ENCODE measurements at regions not wholly inside any gene's neighbourhood (a gene's known extent, or its start where the extent isn't known, plus 50 kb on each side); places are given as distances from the start of the nearest gene placed in this dataset.
"Not testable (repeated sequence)": the region's sequence is repeated elsewhere in the genome, so short reads cannot be mapped to it uniquely, and the experiment has no call there.

DNA sequence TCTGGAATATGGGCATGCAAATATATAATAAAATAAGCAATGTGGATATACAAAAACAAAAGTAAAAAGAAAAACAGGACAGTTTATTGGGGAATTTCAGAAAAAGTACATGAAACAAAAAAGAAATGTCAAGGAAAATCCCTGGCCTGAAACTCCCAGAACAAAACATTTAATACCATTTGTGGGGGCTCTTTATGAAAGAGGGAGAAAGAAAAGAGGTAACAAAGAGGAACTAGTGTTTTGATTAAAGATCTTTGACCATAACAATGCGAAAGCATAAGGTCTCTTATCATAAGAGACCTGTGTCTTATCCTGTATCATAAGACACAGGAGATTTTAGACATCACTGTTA is 88.6 kb upstream of the ARID1B start:
- DNase-seq (ENCODE audit: low read depth): no peak

DNA sequence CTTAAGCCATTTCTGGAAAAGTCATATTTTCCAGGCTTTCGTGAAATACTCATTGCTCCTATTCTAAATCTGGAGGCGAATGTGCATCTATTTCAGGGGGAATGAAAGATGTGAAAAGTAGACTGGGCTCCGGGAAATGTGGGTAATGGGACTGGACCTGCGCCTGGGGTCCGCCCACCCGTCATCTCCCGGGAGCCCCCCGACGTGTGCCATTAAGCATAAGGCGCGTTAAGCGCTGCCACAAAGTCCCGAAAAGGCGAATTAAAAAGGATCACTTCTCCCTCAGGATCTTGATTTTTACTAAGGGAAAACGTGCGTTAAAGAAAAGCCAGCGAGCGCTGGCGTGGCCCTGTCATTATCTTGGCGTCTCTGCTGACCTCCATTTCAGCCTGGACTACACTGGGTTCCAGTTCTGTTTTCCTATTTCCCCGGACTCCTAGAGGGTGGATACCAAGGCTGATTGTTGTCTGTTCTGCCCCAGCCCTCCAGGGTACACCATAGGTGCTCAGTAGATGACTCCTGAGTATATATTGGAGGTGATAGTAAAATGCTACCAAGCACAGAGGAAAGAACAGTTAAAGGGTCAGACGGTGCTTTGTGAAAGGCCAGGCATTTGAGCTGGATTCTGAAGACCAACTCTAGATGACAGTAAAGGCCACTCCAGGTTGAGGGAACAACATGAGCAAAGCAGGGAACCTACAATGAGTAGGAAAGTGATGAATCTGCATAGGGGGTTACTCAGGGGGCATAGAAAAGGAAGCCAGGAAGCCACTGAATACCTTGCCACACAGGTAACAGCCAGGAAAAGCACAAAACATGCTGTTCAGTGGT is 89.2 kb upstream of the ARID1B start:
- DNase-seq (ENCODE audit: low read depth): peak; percentile 27

DNA sequence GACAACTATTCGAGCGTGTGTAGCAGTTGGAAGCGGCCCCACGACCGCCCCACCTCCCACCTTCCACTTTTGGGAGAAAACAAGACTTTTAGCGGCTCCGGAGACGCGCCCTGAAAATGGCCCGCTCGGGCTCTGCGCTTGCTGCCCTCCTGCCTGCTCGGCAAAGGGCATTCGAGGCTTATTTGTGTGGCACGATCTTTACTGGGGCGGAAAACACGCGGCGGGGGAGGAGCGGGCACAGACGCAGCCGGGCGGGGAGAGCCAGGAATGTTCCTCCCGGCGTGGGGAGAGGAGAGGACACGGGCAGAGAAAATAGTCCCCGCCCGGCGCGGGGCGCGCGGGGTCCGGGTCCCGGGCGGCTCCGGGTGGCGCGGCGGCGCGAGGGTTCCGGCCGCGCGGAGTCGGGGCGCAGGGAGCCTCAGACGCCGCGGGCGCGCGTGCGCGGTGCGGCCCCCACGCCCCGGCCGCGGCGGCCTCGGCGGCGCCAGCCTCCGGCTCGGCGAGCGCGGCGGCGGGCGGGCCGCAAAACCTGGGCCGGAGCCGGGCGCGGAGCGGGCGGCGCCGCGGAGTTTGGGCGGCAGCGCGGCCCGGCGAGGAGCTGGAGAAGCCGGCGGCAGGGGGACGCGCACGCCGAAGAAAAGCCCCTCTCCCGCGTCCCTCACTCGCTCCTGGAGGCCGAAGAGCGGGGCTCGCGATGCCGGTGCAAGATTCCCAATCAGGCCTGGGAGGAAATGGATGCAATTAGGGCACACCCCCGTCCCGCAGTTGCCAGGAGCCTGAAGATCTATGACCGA is 90.0 kb upstream of the ARID1B start:
- peak; percentile 83 for DNase-seq (ENCODE audit: low read depth)

DNA sequence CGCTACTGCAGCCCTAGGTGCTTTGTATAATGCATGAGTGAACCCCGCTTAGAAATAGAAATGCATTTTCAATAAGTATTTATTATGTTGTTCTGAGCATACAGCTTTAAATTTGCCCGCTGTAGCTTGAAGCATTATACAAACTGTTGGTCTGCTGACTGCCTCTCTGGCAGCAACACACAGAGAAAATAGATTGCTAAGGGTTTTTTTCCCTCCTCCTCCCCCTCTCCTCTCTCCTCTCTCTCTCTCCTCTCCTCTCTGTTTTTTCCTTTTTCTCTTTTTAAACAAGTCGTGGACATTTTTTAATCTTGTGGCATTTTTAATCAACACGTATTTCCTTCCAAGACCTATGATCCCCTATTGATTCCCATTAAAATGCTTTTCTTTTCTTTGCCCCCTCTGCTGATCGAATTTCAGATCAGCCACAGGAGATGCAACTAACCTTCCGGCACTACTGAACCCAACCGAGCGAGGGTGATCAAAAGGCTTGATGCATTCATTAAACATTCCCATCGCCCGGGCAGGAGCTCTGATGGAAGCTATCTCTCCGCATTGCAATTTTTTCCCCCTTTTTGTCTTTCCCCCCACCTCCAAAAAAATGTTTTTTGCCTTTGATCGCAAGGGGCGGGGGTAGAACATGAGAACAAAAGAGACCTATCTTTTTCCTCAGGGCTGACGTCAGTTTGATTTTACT is 90.7 kb upstream of the ARID1B start:
- peak; percentile 70 for DNase-seq (ENCODE audit: low read depth)

DNA sequence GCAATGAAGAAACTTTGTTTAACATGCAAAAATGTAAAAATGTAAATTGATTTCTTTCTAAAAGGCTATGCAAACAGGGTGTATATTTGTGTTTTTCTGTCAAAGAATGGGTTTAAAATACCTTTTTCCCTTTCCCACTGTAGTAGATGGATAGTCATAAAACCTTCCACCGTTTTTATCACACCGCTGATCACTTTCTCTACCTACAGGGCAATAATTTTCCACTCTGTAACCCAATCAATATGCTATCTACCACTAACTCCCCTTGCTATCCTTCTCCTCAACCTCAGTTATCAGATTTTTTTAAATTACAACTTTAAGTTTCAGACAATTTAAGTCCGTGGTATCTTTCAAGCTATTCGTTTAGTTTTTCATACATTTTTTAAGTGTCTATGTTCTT is 91.4 kb upstream of the ARID1B start:
- no peak for DNase-seq (ENCODE audit: low read depth)

DNA sequence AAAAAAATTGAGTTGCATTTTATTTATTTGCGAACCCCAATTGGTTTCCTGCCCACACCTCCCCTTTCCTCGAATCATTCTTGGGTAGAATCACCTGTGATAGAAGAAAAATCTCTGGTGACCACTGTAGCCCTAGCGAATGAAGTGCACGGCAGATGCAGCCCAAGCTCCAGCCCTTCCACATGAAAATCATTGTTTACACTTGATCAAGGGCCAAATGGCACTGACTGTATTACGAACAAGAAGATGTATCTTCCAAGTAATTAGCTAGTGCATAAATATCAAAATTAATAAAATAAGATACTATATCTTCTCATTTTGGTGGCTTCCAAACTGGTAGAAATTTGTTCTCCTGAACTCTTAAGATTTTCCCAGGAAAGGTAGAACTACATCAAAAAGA is 93.4 kb upstream of the ARID1B start:
- no peak for DNase-seq (ENCODE audit: low read depth)

DNA sequence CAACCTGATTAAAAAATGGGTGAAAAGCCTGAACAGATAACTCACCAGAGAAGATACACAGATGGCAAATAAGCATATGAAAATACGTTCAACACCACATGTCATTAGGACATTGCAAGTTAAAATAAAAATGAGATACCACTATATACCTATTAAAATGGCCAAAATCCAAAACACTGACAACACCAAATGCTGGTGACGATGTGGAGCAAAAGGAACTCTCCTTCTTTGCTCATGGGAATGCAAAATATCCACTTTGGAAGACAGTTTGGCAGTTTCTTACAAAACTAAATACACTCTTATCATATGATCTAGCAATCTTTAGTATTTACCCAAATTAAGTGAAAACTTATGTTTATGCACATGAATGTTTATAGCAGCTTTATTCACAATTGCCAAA is 100.5 kb upstream of the ARID1B start:
- DNase-seq (ENCODE audit: low read depth): no peak

DNA sequence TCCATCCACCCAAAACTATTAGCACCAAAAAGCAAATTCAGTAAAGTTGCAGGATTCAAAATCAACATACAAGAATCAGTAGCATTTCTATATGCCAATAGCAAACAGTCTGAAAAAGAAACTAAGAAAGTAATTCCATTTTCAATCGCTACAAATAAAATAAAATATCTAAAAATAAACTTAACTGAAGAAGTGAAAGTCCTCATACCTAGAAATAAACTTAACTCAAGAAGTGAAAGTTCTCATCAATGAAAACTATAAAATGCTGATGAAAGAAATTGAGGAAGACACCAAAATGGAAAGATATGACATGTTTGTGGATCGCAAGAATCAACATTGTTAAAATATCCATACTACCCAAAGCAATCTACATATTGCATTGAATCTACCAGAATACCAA is 103.0 kb upstream of the ARID1B start:
- no peak for DNase-seq (ENCODE audit: low read depth)

DNA sequence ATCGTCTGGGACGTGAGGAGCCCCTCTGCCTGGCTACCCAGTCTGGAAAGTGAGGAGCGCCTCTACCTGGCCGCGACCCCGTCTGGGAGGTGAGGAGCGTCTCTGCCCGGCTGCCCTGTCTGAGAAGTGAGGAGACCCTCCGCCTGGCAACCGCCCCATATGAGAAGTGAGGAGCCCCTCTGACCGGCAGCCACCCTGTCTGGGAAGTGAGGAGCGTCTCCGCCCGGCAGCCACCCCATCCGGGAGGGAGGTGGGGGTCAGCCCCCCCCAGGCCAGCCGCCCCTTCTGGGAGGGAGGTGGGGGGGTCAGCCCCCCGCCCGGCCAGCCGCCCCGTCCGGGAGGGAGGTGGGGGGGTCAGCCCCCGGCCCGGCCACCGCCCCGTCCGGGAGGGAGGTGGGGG is 107.1 kb upstream of the ARID1B start:
- not testable (repeated sequence) for DNase-seq (ENCODE audit: low read depth)

DNA sequence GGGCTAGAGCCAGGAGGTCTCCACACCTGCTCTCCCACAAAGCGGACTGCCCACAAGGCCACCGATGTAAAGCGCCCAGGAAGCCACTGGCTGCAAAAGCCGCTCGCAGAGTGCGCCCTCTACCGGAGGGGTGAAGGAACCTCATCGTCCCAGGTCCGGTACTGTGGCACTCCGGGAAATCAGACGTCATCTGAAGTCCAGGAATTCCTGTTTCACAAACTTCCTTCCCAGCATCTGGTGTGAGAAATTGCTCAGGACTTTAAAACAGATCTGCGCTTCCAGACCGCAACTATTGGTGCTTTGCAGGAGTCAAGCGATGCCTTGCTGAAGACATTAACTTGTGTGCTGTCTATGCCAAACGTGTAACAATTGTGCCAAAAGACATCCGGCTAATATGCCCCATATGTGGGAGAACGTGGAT is 115.1 kb upstream of the ARID1B start:
- DNase-seq (ENCODE audit: low read depth): peak; percentile 45

DNA sequence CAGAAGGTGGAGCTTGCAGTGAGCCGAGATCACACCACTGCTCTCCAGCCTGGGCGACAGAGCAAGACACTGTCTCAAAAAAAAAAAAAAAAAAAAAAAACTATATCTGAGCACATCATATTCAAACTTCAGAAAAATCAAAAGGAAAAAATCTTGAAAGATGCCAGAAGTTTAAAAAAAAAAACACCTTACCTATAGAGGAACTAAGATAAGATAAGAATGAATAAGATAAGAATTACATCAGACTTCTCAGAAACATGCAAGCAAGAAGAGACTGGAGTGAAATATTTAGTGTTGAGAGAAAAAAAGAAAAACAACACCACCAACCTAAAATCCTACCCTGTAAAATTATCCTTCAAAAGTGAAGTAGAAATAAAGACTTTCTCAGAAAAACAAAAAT is 116.8 kb upstream of the ARID1B start:
- no peak for DNase-seq (ENCODE audit: low read depth)

DNA sequence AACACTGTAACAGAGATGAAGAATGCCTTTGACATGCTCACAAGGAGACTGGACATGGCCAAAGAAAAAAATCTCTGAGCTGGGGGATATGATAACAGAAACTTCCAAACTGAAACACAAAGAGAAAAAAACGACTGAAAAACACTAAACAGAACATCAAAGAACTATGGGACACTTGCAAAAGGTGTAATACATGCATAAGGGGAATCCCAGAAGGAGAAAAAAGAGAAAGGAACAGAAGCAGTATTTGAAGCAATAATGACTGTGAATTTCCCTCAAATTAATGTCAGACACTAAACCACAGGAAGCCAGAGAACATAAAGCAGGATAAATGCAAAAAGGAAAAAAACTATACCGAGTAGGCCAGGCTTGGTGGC is 117.4 kb upstream of the ARID1B start:
- no peak for DNase-seq (ENCODE audit: low read depth)

DNA sequence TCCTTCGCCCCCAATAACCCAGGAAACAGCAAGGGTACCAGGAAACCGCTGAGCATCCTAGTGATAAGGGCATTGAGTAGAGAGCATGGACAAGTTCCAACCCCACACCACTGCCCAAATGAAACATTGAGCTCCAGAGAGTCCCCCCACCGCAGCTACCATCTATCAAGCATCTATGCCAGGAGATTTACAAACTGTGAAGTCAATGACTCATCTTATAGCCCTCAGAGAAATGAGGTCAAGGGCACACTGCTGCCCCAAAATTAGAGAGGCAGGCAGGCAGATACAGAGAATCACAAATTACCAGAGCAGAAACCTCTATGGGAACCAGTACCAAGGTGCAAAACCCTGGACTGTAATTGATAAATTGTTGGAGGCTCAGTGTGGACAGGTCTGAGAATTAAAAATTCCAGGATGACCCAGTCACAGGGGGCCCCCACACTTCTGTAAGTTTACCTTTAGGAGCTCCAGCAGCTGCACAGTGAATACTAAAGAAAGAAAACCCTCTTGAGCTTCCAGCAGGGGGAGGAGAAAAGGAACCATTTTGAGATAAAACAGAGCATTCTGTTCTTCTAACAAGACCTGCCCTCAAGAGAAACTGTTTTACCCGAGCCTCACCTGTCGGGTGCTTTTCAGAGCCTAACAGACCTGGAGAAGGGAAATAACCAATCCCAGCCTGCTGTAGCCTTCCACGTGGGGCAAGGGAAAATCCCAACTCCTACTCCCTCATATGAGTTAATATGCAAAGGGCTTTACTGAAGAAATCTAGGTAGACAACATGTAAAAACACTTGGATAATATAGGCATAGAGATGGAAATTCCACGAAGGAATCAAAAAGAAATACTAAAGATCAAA is 118.0 kb upstream of the ARID1B start:
- peak; percentile 58 for DNase-seq (ENCODE audit: low read depth)

DNA sequence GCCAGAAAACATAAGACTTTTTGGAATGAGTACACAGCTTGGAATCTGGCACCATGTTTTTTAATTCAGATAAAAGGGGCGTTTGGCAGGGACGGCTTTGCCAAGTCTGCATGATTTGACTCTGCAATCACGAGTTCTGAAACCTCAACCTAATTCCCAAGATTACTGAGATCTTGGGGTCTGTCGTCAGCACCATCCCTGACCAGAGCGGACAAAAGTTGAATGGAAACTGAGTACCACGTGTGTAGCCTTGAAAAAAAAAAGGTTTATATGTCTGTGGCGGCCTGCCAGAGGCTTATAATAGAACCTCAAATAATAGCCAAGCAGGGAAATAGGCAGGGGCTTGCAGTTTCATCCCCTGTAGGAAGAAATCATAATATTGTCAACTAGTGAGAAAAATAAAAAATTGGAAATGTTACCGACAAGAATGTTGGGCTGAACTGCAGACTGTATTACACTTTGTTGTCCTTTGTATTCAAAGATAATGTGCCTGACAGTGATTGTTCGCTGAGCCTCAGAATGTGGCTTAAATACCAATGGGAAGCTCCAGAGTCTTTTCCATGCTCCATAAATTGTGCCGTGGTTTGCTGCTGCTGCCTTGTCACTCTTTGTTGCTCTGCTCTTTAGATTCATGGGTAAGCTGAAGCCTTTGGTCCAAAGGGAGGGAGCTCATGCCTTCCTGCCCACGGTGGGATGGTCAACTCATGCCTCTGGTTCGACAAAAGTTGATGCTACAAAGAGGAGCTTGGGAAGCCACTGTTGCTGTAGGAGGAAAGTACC is 118.8 kb upstream of the ARID1B start:
- peak; percentile 97 for DNase-seq (ENCODE audit: low read depth)

DNA sequence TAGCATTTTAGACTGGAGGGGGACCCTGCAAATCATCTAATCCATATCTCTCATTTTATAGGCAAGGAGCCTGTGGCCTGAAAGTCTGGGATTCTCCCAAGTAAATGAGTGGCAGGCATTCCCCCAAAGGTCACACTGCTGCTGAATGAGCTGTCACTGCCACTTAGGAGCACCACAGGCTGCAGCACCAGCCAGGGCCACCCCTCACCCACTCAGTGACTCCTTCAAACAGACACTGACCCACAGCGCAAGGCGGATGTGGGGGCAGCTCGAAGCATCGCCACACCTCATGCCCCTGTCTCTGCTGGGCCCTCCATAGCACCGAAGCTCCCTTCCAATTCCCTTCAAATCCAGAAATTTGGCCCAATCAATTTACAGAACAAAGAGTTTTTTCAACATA is 119.9 kb upstream of the ARID1B start:
- no peak for DNase-seq (ENCODE audit: low read depth)

DNA sequence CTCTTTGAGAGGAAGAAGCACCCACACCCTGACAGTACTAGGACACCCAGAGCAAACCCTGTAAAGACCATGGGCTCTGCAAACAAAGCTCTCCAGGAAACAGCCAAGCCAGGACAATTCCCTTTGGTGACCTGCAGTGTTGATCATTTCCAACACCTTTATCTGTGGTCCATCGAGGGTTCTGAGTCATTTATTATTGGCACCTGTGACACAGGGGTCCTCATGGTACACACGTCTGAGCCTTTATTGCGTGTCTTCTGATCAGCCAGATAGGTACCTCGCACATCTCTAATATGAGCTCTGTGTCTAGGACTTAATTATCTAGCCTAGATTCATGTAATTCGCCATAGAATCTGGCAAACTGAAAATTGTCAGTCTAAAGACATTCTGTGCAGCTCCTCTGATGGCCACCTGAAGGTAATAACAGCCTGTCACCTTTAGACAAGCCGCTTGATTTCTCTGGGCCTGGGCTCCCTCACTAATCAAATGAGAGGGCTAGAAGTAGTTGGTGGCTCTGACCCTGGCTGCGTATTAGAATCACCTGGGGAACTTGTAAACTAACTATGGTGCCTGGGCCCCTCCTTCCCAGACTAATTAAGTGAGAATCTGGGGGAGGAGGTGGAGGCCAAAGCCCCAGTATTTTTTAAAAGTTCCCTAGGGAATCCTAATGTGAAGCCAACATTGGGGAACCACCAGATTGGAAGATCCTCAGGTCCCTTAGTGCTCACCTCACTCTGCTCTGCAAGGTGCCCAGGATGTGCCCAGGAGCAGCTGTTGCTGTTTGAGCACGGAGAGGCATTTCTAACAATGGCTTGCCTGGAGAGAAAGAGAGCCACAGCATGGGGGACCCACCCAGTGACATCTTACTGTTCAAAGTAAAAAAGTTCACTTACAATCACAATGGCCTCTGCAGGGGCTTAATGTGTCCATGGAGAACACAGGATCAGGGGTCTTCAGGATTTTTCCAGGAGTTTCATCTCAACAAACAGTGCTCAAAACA is 122.0 kb upstream of the ARID1B start:
- DNase-seq (ENCODE audit: low read depth): no peak

DNA sequence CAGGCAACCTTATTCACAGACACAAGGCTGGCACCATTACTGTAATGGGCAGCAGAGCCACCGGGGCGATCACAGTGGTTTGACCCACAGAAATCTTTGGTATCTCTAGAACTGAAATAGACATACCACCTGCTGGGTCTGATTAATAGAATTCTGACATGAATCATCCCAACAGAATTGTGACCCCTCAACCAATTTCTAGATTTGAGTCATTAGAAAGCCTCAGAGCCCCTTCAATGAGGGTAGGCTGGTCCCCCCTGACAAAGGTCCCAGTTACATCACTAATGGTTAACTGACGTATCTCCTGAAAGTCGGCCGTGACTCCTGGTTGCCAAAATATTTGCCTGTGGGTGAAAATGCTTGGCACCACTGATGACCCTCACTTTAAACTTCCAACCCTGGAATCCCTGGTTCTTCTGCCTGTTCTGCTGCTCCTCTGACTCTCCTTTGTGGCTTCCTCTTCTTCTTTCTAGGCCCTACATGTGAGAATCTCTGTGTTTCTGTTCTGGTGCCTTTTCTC is 124.9 kb upstream of the ARID1B start:
- no peak for DNase-seq (ENCODE audit: low read depth)

DNA sequence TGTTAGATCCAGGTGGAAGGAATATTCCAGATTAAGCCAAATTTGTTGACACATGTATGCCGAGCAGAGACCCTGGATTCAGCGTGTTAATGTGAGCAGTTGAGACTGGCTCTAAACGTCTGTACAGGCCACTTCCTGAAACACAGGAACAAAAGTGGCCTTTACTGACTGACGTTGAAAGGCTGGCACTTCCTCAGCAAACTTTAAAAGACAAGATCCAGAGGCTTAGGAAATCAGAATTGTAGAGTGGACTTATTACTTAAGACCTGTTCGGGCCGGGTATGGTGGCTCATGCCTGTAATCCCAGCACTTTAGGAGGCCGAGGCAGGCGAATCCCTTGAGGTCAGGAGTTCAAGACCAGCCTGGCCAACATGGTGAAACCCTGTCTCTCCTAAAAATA is 125.7 kb upstream of the ARID1B start:
- no peak for DNase-seq (ENCODE audit: low read depth)

DNA sequence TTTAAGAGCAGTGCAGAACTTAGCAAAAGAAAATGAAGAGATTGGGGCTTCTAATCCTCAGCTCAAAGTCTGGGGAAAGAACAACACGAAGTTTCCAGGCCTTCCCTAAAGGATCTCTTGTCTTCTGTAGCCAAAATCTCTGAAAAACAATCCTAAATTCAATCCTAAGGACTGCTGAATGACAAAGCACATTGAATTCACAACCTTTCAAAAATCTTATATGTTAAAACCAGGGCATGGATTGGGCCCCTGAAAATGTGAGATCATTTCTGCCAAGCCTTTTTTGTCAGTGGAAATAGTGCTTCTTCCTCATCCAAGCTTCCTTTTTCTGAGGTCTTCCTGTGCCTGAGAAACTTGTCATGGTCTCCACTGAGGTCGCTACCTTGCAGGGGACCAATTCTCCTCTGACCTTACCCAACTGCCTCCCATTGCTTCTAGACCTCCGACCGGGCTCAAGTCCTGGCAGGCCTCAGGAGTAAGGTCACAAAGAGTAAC is 126.2 kb upstream of the ARID1B start:
- DNase-seq (ENCODE audit: low read depth): no peak

DNA sequence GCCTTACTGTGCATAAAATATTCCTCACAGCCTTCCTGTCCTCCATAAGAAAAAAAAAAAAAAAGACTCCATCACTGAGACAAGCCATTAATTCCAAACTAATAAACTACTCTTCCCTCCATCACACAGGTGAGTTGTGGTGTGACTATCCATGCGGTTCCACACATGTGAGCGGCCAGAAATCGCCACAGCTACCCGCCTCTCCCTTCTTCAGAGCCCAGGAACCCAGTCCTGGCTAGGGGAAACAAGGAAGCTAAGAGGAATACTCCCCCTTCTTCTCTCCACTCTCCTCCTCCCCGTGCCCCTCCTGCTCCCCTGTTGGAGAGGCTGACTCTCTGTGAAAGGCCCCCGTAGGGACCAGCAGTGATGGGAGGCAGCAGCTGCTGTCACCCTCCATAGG is 128.6 kb upstream of the ARID1B start:
- no peak for DNase-seq (ENCODE audit: low read depth)

All from amniotic epithelial cell (primary cell).